ENCODE measurements at regions not wholly inside any gene's neighbourhood (a gene's known extent, or its start where the extent isn't known, plus 50 kb on each side); places are given as distances from the start of the nearest gene placed in this dataset.

- TF ChIP-seq, protein P1, sequence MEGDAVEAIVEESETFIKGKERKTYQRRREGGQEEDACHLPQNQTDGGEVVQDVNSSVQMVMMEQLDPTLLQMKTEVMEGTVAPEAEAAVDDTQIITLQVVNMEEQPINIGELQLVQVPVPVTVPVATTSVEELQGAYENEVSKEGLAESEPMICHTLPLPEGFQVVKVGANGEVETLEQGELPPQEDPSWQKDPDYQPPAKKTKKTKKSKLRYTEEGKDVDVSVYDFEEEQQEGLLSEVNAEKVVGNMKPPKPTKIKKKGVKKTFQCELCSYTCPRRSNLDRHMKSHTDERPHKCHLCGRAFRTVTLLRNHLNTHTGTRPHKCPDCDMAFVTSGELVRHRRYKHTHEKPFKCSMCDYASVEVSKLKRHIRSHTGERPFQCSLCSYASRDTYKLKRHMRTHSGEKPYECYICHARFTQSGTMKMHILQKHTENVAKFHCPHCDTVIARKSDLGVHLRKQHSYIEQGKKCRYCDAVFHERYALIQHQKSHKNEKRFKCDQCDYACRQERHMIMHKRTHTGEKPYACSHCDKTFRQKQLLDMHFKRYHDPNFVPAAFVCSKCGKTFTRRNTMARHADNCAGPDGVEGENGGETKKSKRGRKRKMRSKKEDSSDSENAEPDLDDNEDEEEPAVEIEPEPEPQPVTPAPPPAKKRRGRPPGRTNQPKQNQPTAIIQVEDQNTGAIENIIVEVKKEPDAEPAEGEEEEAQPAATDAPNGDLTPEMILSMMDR (IDR thresholded peaks at IDR 0.05; ENCODE audit: poor library complexity), result no peak
- TF ChIP-seq EZH2 (IDR thresholded peaks at IDR 0.05; ENCODE audit: borderline replicate concordance) (no peak), EZH2phosphoT487 (IDR thresholded peaks at IDR 0.05; ENCODE audit: low read depth, severe bottlenecking, unreplicated experiment) (no peak)
Measured at GRCh38 chr3:163523375-163523774, 1554.9 kb downstream of the SI start.

Data from hepatocyte (in vitro differentiated cells).